GM19467 (cell line): ENCODE measurements at regions not wholly inside any gene's neighbourhood (a gene's known extent, or its start where the extent isn't known, plus 50 kb on each side); places are given as distances from the start of the nearest gene placed in this dataset.

Experiments used
- ATAC-seq: cut with Tn5 transposase; IDR thresholded peaks from one replicate; pipeline ENCODE4 v1.9.1; 2021; ENCODE audit warnings: mild to moderate bottlenecking, moderate library complexity; ENCODE audit not compliant: unreplicated experiment

DNA sequence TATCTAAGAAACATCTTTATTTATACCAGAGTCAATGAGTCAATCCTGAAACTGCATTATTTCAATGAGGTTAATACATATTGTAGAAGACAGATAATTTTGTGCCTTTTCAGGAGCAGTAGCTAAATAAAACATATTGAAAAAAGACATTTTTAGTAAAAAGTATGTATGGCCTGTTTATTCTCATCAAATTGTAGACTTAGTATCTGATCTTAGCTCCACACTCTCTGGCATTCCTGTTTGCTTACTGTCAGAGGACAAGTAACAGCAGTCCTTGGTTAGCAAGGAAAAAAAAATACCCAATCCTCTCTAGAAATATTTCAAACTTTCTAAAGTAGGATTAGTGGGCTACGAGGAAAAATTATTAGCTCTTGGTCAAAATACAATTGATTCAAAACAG lies 50.5 kb upstream of the GUCY1A1 start:
- ATAC-seq, result no peak

- ATAC-seq, result no peak
These were observed 51.4 kb upstream of the GUCY1A1 start for GRCh38 chr4:155615081-155615887.

DNA sequence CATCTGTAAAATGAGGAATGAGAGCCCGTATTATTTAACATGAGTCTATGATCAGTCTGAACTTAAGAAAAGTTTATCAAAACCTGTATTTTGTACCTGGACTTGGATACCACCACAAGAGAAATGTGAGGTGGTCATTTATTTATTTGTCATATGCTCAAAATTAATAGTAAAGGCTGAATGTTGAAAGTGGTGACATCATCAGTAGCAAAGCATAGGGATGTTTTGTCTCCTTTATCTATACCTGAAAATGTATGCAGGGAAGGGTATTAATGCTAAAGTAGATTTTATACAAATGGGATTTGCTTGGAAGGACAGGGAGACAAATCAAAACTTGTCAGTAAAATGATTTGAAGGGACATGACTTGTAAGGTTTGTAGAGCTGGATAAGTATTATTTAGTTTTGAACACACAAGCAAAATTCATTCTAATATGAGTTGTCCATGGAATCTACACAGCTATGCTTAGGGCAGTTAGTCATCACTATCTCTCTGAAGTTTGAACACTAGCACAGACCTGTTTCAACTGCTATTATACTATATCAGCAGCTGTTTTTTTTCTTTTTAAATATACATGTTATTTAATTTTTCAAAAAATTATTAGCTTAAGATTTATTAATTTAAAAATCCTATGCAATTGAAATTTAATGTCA lies 52.4 kb upstream of the GUCY1A1 start:
- ATAC-seq, result no peak

GRCh38 chr4:155612074-155612473 lies 54.6 kb upstream of the GUCY1A1 start:
- no peak for ATAC-seq

GRCh38 chr4:155611501-155611900 lies 55.1 kb upstream of the GUCY1A1 start:
- ATAC-seq, result no peak

- no peak for ATAC-seq
These were observed 56.5 kb upstream of the GUCY1A1 start for GRCh38 chr4:155610143-155610542.

DNA sequence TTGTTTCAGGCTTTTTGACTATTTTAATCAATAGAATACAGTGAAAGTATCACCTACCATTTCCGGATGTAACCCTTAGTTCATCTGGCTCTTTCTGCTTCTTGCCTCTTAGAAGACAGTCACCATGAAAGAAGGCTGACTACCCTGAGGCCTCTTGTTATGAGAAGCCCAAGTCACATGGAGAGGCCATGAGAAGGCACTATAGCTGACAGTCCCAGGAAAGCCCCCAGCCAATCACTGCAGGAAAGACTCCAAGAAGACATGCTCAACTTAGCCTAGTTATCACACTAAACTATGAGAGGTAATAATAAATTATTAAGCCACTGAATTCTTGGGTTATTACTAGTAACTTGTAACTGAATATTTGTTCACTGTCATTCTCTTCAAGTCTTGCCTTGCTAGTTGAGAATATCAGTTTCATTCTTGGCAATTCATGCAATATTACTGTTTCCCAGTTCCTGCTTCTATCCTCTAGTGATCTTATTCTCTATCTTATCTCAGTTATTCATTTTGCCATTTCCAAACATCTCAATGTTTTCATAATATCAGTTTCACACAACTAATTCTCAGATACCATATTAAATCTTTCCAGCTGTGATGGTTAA lies 57.1 kb upstream of the GUCY1A1 start:
- peak; percentile 74 for ATAC-seq

- ATAC-seq, result no peak
These were observed 58.3 kb upstream of the GUCY1A1 start for GRCh38 chr4:155608225-155608885.

GRCh38 chr4:155607481-155607880 lies 59.2 kb upstream of the GUCY1A1 start:
- ATAC-seq, result no peak

- ATAC-seq, result no peak
These were observed 61.7 kb upstream of the GUCY1A1 start for GRCh38 chr4:155604718-155605626.

GRCh38 chr4:155603360-155603891 lies 63.2 kb upstream of the GUCY1A1 start:
- no peak for ATAC-seq

- no peak for ATAC-seq
These were observed 64.1 kb upstream of the GUCY1A1 start for GRCh38 chr4:155602351-155603140.

DNA sequence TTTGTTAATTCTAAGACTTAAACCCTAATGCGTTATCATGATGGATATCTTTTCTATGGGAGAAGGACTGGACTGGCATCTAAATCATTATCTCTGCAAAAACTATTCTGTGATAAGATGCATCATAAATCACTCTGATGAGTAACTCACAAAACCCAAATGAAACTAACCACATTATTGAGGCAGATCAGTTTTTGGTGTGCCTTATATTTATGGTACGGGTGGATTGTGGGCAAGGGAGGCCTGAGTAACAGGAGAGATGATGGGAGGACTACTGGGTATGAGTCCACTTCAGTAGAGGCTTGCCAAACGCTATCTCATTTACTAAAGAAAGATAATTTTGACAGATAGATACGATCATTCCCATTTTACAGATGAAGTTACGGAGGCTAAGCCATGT lies 66.4 kb upstream of the GUCY1A1 start:
- no peak for ATAC-seq

GRCh38 chr4:155599596-155599995 lies 67.1 kb upstream of the GUCY1A1 start:
- no peak for ATAC-seq

DNA sequence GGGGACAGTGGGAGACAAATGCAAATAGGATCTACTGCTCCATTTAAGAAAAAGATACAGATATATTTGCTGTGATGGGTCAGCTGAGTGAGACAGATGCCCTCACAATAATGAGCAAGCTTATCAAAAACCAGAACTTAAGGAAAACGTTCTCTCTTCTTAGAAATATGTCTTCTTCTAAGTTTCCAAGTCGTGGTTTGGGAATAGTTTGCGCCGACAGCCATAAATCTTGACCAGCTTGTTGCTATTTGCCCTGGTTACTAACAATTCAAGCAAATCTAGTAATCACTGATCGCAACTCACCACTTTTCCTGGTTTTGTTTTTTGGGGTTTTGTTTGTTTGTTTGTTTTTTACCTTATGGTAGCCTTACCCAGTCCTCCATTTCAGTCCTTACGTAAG lies 67.6 kb upstream of the GUCY1A1 start:
- ATAC-seq, result no peak

- no peak for ATAC-seq
These were observed 68.7 kb upstream of the GUCY1A1 start for GRCh38 chr4:155597933-155598451.

- no peak for ATAC-seq
These were observed 69.4 kb upstream of the GUCY1A1 start for GRCh38 chr4:155597281-155597680.

DNA sequence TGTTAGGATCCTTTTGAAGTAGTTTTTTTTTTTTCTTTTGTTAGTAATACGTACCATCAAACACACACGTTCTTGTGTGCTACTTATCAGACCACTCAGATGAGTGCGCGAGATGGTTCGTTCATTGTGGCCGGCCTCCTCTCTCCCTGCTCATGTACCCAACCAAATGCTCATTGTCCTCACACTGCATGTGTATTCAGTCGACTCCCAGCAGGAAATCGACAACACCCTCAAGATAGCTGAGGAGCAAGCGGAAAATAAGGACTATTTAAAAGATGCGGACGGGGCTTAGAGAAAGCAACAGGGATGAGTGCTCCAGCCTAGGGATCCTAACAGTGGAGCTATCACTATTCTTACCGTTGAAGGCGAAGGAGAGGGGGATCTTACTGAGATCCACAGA lies 72.9 kb upstream of the GUCY1A1 start:
- ATAC-seq, result no peak

DNA sequence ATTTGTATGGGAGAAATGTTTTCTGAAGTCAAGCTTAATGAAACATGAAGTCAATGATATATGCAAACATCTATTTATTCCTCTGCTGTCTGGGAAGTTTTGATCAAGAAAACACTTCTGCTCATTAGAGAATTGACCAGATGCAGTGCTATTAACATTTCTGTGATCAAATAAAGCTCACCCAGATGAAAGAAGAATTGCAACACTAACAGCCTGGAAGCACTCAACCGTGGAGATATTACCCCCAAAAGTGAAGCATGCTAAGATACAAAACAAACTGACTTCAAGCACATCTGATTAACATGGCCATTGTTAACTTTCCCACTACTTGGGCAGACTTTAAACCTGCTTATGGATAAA lies 73.7 kb upstream of the GUCY1A1 start:
- ATAC-seq, result no peak
